ENCODE measurements at regions not wholly inside any gene's neighbourhood (a gene's known extent, or its start where the extent isn't known, plus 50 kb on each side); places are given as distances from the start of the nearest gene placed in this dataset.

DNA sequence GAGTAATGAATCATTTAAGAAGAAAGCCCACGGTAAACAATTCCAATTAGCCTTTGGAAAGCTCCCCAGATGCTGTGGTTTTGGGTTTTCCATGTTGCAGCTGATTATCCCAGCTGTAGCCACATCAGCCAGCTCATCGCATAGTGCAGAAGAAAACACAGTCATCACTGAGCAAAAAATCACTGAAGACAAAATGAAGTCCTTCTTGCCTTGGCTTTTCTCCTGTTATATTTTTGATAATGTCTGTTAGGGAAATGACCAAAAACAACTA is 193.0 kb upstream of the C1QTNF7 start:
- Histone ChIP-seq H3K36me3 (ENCODE audit: control insufficient read depth in 4 of 4, insufficient read depth in 4 of 4, low read length in 3 of 4) (no peaks in the 10 kb centered on the region), H3K4me3 (ENCODE audit: control insufficient read depth in 1 of 7, extremely low read depth in 1 of 7, insufficient read depth in 4 of 7, low read depth in 2 of 7, low read length in 6 of 7) (no peak overlapping the region), H3K4me1 (ENCODE audit: control extremely low read depth in 1 of 4, control insufficient read depth in 4 of 4, insufficient read depth in 4 of 4, low read length in 3 of 4) (peaks cover 8 to 15% (median 11%) of the 10 kb centered on the region in 4 experiments), H3K27ac (ENCODE audit: insufficient read depth in 1 of 2, low read depth in 1 of 2, low read length in 2 of 2, poor library complexity in 1 of 2, severe bottlenecking in 2 of 2) (no peak overlapping the region), H3K9me3 (ENCODE audit: control extremely low read depth in 1 of 5, control insufficient read depth in 4 of 5, insufficient read depth in 2 of 5, low read depth in 1 of 5, low read length in 4 of 5) (no peaks in the 10 kb centered on the region), H3K27me3 (replicated peaks in 2 of 5; ENCODE audit: control insufficient read depth in 4 of 5, insufficient read depth in 5 of 5, low read length in 4 of 5) (no peaks in the 10 kb centered on the region)
- DNase-seq, result no peak
- WGBS (ENCODE audit: insufficient coverage), result no CpG with 5 or more reads among the region's 2 CpGs
- ChIA-PET POLR2A (no interaction called here), CTCF (interaction anchor here (0.6 to 6.1 kb wide), 5 partner anchors 17 to 230 kb away, joined by 3 to 69 read pairs (median 5); no protein-coding TSS in a partner anchor)

DNA sequence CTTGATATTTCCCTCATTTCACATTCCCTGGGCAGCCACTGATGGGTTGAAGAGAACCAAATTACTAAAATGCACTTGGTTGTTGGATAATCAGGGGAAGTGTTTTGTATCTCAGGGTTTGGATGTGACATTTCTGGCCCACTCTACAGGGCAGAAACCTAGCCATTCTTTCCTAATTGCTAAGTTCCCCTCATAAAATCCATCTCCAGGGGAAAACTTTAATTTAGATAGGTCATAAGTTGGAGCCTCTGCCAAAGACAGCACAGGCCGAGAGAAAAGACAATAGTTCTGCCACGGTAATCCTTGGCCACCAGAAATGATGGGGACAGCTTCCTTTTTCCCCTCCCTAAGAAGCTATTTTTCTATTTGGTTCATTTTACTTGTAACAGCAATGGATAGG is 192.7 kb upstream of the C1QTNF7 start:
- ChIA-PET POLR2A (no interaction called here), CTCF (interaction anchor here (0.6 to 6.1 kb wide), 5 partner anchors 17 to 230 kb away, joined by 3 to 69 read pairs (median 5); no protein-coding TSS in a partner anchor)
- DNase-seq, result no peak
- no peaks in the 10 kb centered on the region for H3K36me3 ChIP-seq (ENCODE audit: control insufficient read depth in 4 of 4, insufficient read depth in 4 of 4, low read length in 3 of 4)
- no peaks in the 10 kb centered on the region for H3K27me3 ChIP-seq (replicated peaks in 2 of 5; ENCODE audit: control insufficient read depth in 4 of 5, insufficient read depth in 5 of 5, low read length in 4 of 5)
- peaks cover 8 to 15% (median 11%) of the 10 kb centered on the region in 4 experiments for H3K4me1 ChIP-seq (ENCODE audit: control extremely low read depth in 1 of 4, control insufficient read depth in 4 of 4, insufficient read depth in 4 of 4, low read length in 3 of 4)
- H3K27ac ChIP-seq (ENCODE audit: insufficient read depth in 1 of 2, low read depth in 1 of 2, low read length in 2 of 2, poor library complexity in 1 of 2, severe bottlenecking in 2 of 2), result no peak overlapping the region
- no peak overlapping the region for H3K4me3 ChIP-seq (ENCODE audit: control insufficient read depth in 1 of 7, extremely low read depth in 1 of 7, insufficient read depth in 4 of 7, low read depth in 2 of 7, low read length in 6 of 7)
- 80% methylated on average over 2 of the region's 2 CpGs for WGBS (ENCODE audit: insufficient coverage)
- H3K9me3 ChIP-seq (ENCODE audit: control extremely low read depth in 1 of 5, control insufficient read depth in 4 of 5, insufficient read depth in 2 of 5, low read depth in 1 of 5, low read length in 4 of 5), result no peaks in the 10 kb centered on the region

DNA sequence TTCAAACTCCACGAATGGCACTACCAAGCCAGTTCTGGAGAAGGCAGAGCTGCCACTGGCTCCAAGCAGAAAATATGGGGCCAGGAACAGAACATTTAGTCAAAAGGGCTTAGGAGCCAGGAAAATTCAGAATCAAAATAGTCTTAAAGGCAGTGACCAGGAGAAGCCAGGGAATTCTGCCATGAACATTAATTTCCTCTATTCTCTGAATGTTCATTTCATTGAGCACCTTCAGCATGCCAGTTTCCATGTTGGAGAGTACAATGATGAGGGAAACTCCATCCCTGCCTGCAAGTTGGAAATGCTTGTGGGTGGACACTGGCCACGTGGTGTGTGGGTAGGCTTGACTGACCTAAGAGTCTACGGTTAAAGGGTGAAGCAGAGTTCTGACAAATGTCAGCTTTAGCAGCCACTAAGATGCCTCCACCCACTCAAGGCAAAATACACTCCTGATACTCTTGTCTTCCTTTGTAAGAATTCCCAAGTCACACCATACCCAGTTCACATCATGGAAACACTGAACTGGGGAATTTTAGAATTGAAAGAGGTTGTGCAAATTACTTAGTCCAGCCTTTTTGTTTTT is 190.1 kb upstream of the C1QTNF7 start:
- DNase-seq, result no peak
- H3K36me3 ChIP-seq (ENCODE audit: control insufficient read depth in 4 of 4, insufficient read depth in 4 of 4, low read length in 3 of 4), result no peaks in the 10 kb centered on the region
- 100% methylated on average over 1 of the region's 3 CpGs for WGBS (ENCODE audit: insufficient coverage)
- H3K9me3 ChIP-seq (ENCODE audit: control extremely low read depth in 1 of 5, control insufficient read depth in 4 of 5, insufficient read depth in 2 of 5, low read depth in 1 of 5, low read length in 4 of 5), result no peaks in the 10 kb centered on the region
- no peak overlapping the region for H3K4me3 ChIP-seq (ENCODE audit: control insufficient read depth in 1 of 7, extremely low read depth in 1 of 7, insufficient read depth in 4 of 7, low read depth in 2 of 7, low read length in 6 of 7)
- H3K4me1 ChIP-seq (ENCODE audit: control extremely low read depth in 1 of 4, control insufficient read depth in 4 of 4, insufficient read depth in 4 of 4, low read length in 3 of 4), result peaks cover 8 to 15% (median 11%) of the 10 kb centered on the region in 4 experiments
- ChIA-PET CTCF (interaction anchor here (0.7 to 6.1 kb wide), 10 partner anchors 16 to 412 kb away, joined by 3 to 69 read pairs (median 4); no protein-coding TSS in a partner anchor), POLR2A (no interaction called here)
- no peak overlapping the region for H3K27ac ChIP-seq (ENCODE audit: insufficient read depth in 1 of 2, low read depth in 1 of 2, low read length in 2 of 2, poor library complexity in 1 of 2, severe bottlenecking in 2 of 2)
- no peaks in the 10 kb centered on the region for H3K27me3 ChIP-seq (replicated peaks in 2 of 5; ENCODE audit: control insufficient read depth in 4 of 5, insufficient read depth in 5 of 5, low read length in 4 of 5)

GRCh38 chr4:15238720-15239119 is 189.1 kb upstream of the C1QTNF7 start:
- Histone ChIP-seq H3K27ac (ENCODE audit: insufficient read depth in 1 of 2, low read depth in 1 of 2, low read length in 2 of 2, poor library complexity in 1 of 2, severe bottlenecking in 2 of 2) (no peak overlapping the region), H3K27me3 (replicated peaks in 2 of 5; ENCODE audit: control insufficient read depth in 4 of 5, insufficient read depth in 5 of 5, low read length in 4 of 5) (no peaks in the 10 kb centered on the region), H3K9me3 (ENCODE audit: control extremely low read depth in 1 of 5, control insufficient read depth in 4 of 5, insufficient read depth in 2 of 5, low read depth in 1 of 5, low read length in 4 of 5) (no peaks in the 10 kb centered on the region), H3K36me3 (ENCODE audit: control insufficient read depth in 4 of 4, insufficient read depth in 4 of 4, low read length in 3 of 4) (no peaks in the 10 kb centered on the region), H3K4me3 (ENCODE audit: control insufficient read depth in 1 of 7, extremely low read depth in 1 of 7, insufficient read depth in 4 of 7, low read depth in 2 of 7, low read length in 6 of 7) (no peak overlapping the region), H3K4me1 (ENCODE audit: control extremely low read depth in 1 of 4, control insufficient read depth in 4 of 4, insufficient read depth in 4 of 4, low read length in 3 of 4) (peaks cover 0 to 5% (median 4%) of the 10 kb centered on the region in 4 experiments)
- 0% methylated on average over 2 of the region's 3 CpGs for WGBS (ENCODE audit: insufficient coverage)
- CTCF ChIA-PET, result interaction anchor here (1.0 to 6.1 kb wide), 6 partner anchors 20 to 411 kb away, joined by 3 to 69 read pairs (median 4); no protein-coding TSS in a partner anchor
- POLR2A ChIA-PET, result no interaction called here
- DNase-seq, result peak; percentile 47 to 70 (median 60)

- Histone ChIP-seq H3K4me1 (ENCODE audit: control extremely low read depth in 1 of 4, control insufficient read depth in 4 of 4, insufficient read depth in 4 of 4, low read length in 3 of 4) (no peaks in the 10 kb centered on the region), H3K27ac (ENCODE audit: insufficient read depth in 1 of 2, low read depth in 1 of 2, low read length in 2 of 2, poor library complexity in 1 of 2, severe bottlenecking in 2 of 2) (no peak overlapping the region), H3K36me3 (ENCODE audit: control insufficient read depth in 4 of 4, insufficient read depth in 4 of 4, low read length in 3 of 4) (no peaks in the 10 kb centered on the region), H3K27me3 (replicated peaks in 2 of 5; ENCODE audit: control insufficient read depth in 4 of 5, insufficient read depth in 5 of 5, low read length in 4 of 5) (no peaks in the 10 kb centered on the region), H3K4me3 (ENCODE audit: control insufficient read depth in 1 of 7, extremely low read depth in 1 of 7, insufficient read depth in 4 of 7, low read depth in 2 of 7, low read length in 6 of 7) (no peak overlapping the region), H3K9me3 (ENCODE audit: control extremely low read depth in 1 of 5, control insufficient read depth in 4 of 5, insufficient read depth in 2 of 5, low read depth in 1 of 5, low read length in 4 of 5) (no peaks in the 10 kb centered on the region)
- DNase-seq, result no peak
- WGBS (ENCODE audit: insufficient coverage), result 94% methylated on average over 2 of the region's 4 CpGs
- ChIA-PET POLR2A (no interaction called here), CTCF (interaction anchor here (1.4 to 6.1 kb wide), 3 partner anchors 19 to 218 kb away, joined by 3 to 69 read pairs (median 35); no protein-coding TSS in a partner anchor)
Observed at GRCh38 chr4:15239866-15240265, 188.0 kb upstream of the C1QTNF7 start.

DNA sequence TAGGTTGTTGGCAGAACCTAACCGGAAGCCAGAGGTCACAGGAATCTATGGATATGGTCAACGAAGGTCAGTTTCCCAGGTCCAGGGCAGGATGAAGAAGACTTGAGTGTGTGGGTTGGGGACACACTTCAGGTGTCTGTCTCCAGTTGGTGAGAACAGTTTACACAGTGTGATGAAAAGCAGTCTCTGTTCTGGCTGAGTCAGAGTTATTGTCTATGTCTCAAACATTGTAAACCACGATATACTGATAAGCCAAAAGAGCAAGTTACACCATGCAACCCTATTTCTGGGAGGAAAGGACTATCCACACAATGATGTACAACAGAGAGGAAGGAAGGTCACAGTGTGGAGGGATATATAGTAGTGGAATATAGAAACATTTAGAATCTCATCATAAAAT is 187.1 kb upstream of the C1QTNF7 start:
- Histone ChIP-seq H3K27me3 (replicated peaks in 2 of 5; ENCODE audit: control insufficient read depth in 4 of 5, insufficient read depth in 5 of 5, low read length in 4 of 5) (no peaks in the 10 kb centered on the region), H3K4me3 (ENCODE audit: control insufficient read depth in 1 of 7, extremely low read depth in 1 of 7, insufficient read depth in 4 of 7, low read depth in 2 of 7, low read length in 6 of 7) (no peak overlapping the region), H3K36me3 (ENCODE audit: control insufficient read depth in 4 of 4, insufficient read depth in 4 of 4, low read length in 3 of 4) (no peaks in the 10 kb centered on the region), H3K27ac (ENCODE audit: insufficient read depth in 1 of 2, low read depth in 1 of 2, low read length in 2 of 2, poor library complexity in 1 of 2, severe bottlenecking in 2 of 2) (no peak overlapping the region), H3K9me3 (ENCODE audit: control extremely low read depth in 1 of 5, control insufficient read depth in 4 of 5, insufficient read depth in 2 of 5, low read depth in 1 of 5, low read length in 4 of 5) (no peaks in the 10 kb centered on the region), H3K4me1 (ENCODE audit: control extremely low read depth in 1 of 4, control insufficient read depth in 4 of 4, insufficient read depth in 4 of 4, low read length in 3 of 4) (no peaks in the 10 kb centered on the region)
- CTCF ChIA-PET, result interaction anchor here (2.0 kb wide), 1 partner anchor 156 kb away, joined by 13 read pairs; no protein-coding TSS in a partner anchor
- POLR2A ChIA-PET, result no interaction called here
- no peak for DNase-seq
- 79% methylated on average over 3 of the region's 3 CpGs for WGBS (ENCODE audit: insufficient coverage)

- POLR2A ChIA-PET, result interaction anchor here (0.6 kb wide), 1 partner anchor 1953 kb away, joined by 3 read pairs; no protein-coding TSS in a partner anchor
- no peaks in the 10 kb centered on the region for H3K4me1 ChIP-seq (ENCODE audit: control extremely low read depth in 1 of 4, control insufficient read depth in 4 of 4, insufficient read depth in 4 of 4, low read length in 3 of 4)
- DNase-seq, result no peak
- CTCF ChIA-PET, result interaction anchor here (1.0 to 2.0 kb wide), 5 partner anchors 11 to 216 kb away, joined by 3 to 16 read pairs (median 5); no protein-coding TSS in a partner anchor
- no peaks in the 10 kb centered on the region for H3K36me3 ChIP-seq (ENCODE audit: control insufficient read depth in 4 of 4, insufficient read depth in 4 of 4, low read length in 3 of 4)
- no peak overlapping the region for H3K27ac ChIP-seq (ENCODE audit: insufficient read depth in 1 of 2, low read depth in 1 of 2, low read length in 2 of 2, poor library complexity in 1 of 2, severe bottlenecking in 2 of 2)
- WGBS (ENCODE audit: insufficient coverage), result no CpG with 5 or more reads among the region's 1 CpG
- H3K27me3 ChIP-seq (replicated peaks in 2 of 5; ENCODE audit: control insufficient read depth in 4 of 5, insufficient read depth in 5 of 5, low read length in 4 of 5), result no peaks in the 10 kb centered on the region
- H3K4me3 ChIP-seq (ENCODE audit: control insufficient read depth in 1 of 7, extremely low read depth in 1 of 7, insufficient read depth in 4 of 7, low read depth in 2 of 7, low read length in 6 of 7), result no peak overlapping the region
- H3K9me3 ChIP-seq (ENCODE audit: control extremely low read depth in 1 of 5, control insufficient read depth in 4 of 5, insufficient read depth in 2 of 5, low read depth in 1 of 5, low read length in 4 of 5), result no peaks in the 10 kb centered on the region
Observed at GRCh38 chr4:15242021-15242420, 185.8 kb upstream of the C1QTNF7 start.

All from common myeloid progenitor, CD34-positive (primary cell).